ENCODE measurements at regions not wholly inside any gene's neighbourhood (a gene's known extent, or its start where the extent isn't known, plus 50 kb on each side); places are given as distances from the start of the nearest gene placed in this dataset.

- Mint-ChIP-seq H3K27ac (no peak overlapping the region), H3K36me3 (ENCODE audit: insufficient read depth) (peaks cover 1% of the 10 kb centered on the region), H3K4me1 (ENCODE audit: low read depth) (no peaks in the 10 kb centered on the region), H3K27me3 (no peaks in the 10 kb centered on the region), H3K9me3 (ENCODE audit: low read depth) (peaks cover 27% of the 10 kb centered on the region), H3K4me3 (ENCODE audit: low read depth) (no peak overlapping the region)
- TF ChIP-seq CTCF (IDR thresholded peaks at IDR 0.05; ENCODE audit: unreplicated experiment), result no peak
- DNase-seq (ENCODE audit: low spot score, unreplicated experiment), result no peak
Observed at GRCh38 chr14:40727107-40727506, 879.6 kb upstream of the LRFN5 start.

- Mint-ChIP-seq H3K27me3 (no peaks in the 10 kb centered on the region), H3K4me1 (ENCODE audit: low read depth) (no peaks in the 10 kb centered on the region), H3K27ac (no peak overlapping the region), H3K4me3 (ENCODE audit: low read depth) (no peak overlapping the region), H3K9me3 (ENCODE audit: low read depth) (peaks cover 31% of the 10 kb centered on the region), H3K36me3 (ENCODE audit: insufficient read depth) (peaks cover 6% of the 10 kb centered on the region)
- DNase-seq (ENCODE audit: low spot score, unreplicated experiment), result no peak
- TF ChIP-seq CTCF (IDR thresholded peaks at IDR 0.05; ENCODE audit: unreplicated experiment), result no peak
Observed at GRCh38 chr14:40713387-40713786, 893.3 kb upstream of the LRFN5 start.

DNA sequence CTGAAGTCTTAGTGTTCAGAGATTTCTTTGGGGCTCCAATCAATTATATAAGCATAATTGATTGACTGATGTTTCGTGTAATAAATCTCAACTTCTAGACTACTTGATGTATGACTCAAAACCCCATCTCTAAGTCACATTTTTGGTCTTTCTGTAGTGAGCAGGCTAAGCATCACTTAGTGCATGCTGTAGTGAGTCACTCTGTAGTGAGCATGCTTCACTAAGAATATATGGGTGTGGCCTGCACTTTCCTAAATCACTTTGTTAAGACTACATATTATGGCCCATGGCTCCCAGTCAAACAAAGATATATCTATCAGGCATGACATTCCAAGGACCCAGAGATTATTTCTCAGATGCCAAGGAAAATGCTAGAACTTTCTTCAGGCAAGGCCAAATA lies 909.4 kb upstream of the LRFN5 start:
- H3K4me1 Mint-ChIP-seq (ENCODE audit: low read depth), result peaks cover 6% of the 10 kb centered on the region
- DNase-seq (ENCODE audit: low spot score, unreplicated experiment), result no peak
- no peak for TF ChIP-seq CTCF (IDR thresholded peaks at IDR 0.05; ENCODE audit: unreplicated experiment)
- H3K27ac Mint-ChIP-seq, result no peak overlapping the region
- H3K9me3 Mint-ChIP-seq (ENCODE audit: low read depth), result peaks cover 3% of the 10 kb centered on the region
- H3K27me3 Mint-ChIP-seq, result no peaks in the 10 kb centered on the region
- no peak overlapping the region for H3K4me3 Mint-ChIP-seq (ENCODE audit: low read depth)
- no peaks in the 10 kb centered on the region for H3K36me3 Mint-ChIP-seq (ENCODE audit: insufficient read depth)

DNA sequence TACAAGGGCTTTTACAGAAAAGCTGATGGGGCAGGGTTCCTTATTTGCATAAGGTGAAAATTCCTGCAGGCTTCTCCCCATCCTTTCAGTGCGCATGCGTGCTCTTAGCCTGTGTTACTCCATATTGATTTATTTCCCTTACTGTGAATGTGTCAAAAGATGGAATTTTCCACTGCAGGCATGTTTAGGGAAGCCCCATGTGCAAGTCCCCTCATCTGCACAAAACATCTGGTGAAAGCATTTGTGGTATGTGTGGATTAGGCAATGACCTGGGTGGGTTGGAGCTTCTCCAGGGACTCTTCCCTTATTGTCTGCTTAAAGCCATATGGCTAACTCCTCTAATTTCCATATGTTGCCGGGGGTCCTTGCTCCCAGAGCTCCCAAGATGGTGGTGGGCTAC lies 912.7 kb upstream of the LRFN5 start:
- Mint-ChIP-seq H3K27me3 (no peaks in the 10 kb centered on the region), H3K4me3 (ENCODE audit: low read depth) (no peak overlapping the region), H3K4me1 (ENCODE audit: low read depth) (peaks cover 6% of the 10 kb centered on the region), H3K36me3 (ENCODE audit: insufficient read depth) (no peaks in the 10 kb centered on the region), H3K27ac (no peak overlapping the region), H3K9me3 (ENCODE audit: low read depth) (peaks cover 3% of the 10 kb centered on the region)
- no peak for DNase-seq (ENCODE audit: low spot score, unreplicated experiment)
- no peak for TF ChIP-seq CTCF (IDR thresholded peaks at IDR 0.05; ENCODE audit: unreplicated experiment)

GRCh38 chr14:40691066-40691465 lies 915.6 kb upstream of the LRFN5 start:
- no peaks in the 10 kb centered on the region for H3K36me3 Mint-ChIP-seq (ENCODE audit: insufficient read depth)
- no peaks in the 10 kb centered on the region for H3K27me3 Mint-ChIP-seq
- H3K4me1 Mint-ChIP-seq (ENCODE audit: low read depth), result no peaks in the 10 kb centered on the region
- DNase-seq (ENCODE audit: low spot score, unreplicated experiment), result no peak
- no peak for TF ChIP-seq CTCF (IDR thresholded peaks at IDR 0.05; ENCODE audit: unreplicated experiment)
- H3K9me3 Mint-ChIP-seq (ENCODE audit: low read depth), result peaks cover 3% of the 10 kb centered on the region
- no peak overlapping the region for H3K4me3 Mint-ChIP-seq (ENCODE audit: low read depth)
- H3K27ac Mint-ChIP-seq, result no peak overlapping the region

Data from progenitor cell of endocrine pancreas (in vitro differentiated cells).